Epidermal melanocyte (primary cell): ENCODE measurements at regions not wholly inside any gene's neighbourhood (a gene's known extent, or its start where the extent isn't known, plus 50 kb on each side); places are given as distances from the start of the nearest gene placed in this dataset.
"Not testable (repeated sequence)": the region's sequence is repeated elsewhere in the genome, so short reads cannot be mapped to it uniquely, and the experiment has no call there.

Experiments
- DNase-seq: peaks from one replicate; pipeline ENCODE4 v3.0.0; 2011; ENCODE audit warnings: low spot score; ENCODE audit not compliant: insufficient read length

- DNase-seq = no peak
Measured at GRCh38 chr5:102613661-102614060, 114.9 kb upstream of the SLCO6A1 start.

DNA sequence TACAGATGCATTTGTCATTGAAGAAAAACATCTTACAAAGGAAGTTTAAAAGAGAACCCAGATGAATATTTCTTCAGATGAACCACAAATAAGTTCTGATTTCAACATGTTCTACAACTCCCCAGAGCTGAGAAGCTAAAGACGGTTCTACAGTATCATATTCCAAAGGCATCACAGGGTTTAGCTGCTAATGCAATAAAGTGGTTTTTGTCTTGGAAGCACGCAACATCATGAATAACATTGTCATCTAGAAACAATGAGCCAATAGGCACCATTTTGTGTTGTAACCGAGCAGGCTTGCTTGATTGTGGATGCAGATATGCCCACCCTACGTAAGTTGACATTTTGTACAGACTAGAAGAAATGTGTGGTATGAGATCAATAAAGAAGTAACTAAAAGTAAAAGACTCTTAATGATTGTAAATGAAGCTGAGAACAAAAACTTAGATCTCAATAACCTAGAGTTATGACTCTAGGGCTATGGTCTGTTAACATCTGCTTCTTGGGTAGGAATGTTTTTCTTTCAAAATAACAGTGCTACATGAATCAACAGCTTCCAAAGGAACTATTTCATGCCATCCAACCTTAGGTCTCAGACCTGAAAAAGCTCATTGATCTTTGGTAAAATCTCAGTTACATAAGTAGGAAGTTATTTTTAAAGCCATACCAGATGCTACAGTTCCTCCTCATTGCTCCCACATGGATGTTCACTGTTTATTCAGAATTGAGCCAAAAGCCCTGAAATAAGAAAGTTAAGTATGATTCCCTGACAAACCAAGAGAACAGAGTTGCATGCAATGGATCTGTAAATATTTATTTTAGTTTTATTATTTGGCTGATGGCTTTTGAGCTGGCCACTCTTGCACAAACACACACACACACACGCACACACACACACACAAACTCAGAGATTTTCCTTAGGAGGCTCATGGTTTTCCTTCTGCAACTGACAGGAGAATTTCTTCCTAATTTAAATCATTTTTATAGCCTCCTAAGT is 118.7 kb upstream of the SLCO6A1 start:
- DNase-seq = no peak

GRCh38 chr5:102622262-102622661 is 123.5 kb upstream of the SLCO6A1 start:
- no peak for DNase-seq

GRCh38 chr5:102623329-102624065 is 124.7 kb upstream of the SLCO6A1 start:
- no peak for DNase-seq

DNA sequence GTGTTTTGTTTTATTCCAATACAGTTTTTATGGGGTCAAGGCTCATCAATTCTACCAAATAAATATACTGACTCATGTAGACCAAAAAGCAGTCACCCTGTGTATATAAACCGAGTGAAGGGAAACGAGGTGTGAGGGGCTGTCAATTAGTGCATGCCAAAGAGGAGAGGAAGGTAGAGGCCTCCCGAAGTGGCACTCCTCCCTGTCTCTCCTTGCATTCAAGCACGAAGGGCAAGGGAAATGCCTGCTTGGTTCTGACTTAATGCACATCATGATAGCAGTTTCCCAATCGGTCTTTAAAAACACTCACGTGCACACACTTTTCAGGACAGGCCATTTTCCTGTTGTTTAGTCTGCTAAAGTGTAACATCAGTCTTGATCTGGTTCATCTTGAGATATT is 125.6 kb upstream of the SLCO6A1 start:
- no peak for DNase-seq

- no peak for DNase-seq
Measured at GRCh38 chr5:102625468-102625867, 126.7 kb upstream of the SLCO6A1 start.

GRCh38 chr5:102625928-102626327 is 127.1 kb upstream of the SLCO6A1 start:
- DNase-seq = no peak

DNA sequence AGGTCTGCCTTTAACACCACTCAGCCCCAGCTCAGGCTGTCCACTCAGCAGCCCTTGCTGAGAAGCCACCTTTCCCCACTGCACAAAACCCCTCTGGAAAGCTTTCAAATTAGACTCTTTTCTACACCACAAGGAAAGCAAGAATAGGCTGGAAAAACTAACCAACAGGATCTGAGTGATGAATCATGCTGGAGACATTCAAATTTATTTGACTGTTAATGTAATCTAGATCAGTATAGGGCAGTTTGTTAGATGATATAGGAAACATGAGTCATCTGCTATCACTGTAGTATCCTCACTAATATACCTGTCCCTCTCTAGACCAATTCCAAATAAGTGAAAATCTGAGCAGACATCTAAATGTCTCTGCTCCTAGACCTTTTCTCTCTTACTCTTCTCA is 127.8 kb upstream of the PAM start:
- DNase-seq = no peak

DNA sequence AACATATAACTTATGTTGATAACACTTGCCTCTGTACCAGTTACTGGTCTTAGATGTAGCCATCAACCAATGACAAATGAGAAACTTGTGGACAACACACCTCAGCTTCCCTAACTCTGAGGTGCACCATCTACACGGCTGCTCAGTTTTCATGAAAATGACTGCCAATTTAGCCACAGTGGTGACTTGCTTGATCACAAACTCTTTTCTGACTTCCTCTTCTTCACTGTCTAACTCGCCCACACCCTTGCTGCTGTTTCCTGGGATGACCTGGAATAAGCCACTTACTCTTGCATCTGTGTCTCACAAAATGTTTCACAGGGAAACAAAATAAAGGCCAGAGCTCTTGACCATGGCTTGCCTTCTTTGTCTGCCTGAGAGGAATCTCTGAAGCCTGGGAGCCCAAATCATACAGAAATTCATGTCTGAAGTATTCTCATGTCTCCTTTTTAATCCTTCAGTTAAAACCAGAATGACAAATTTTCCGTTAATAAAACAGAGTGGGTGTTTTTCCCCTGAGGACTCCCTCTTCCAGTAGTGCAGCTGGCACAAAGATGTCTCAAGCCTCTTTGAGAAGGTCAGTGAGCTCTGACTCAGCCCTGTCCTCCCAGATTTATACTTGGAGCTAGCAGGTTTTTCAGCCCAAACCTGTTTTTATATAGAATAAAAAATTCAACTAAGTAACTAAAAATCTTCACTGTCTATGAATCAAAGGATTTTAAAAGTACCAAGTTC is 126.5 kb upstream of the PAM start:
- DNase-seq = no peak

DNA sequence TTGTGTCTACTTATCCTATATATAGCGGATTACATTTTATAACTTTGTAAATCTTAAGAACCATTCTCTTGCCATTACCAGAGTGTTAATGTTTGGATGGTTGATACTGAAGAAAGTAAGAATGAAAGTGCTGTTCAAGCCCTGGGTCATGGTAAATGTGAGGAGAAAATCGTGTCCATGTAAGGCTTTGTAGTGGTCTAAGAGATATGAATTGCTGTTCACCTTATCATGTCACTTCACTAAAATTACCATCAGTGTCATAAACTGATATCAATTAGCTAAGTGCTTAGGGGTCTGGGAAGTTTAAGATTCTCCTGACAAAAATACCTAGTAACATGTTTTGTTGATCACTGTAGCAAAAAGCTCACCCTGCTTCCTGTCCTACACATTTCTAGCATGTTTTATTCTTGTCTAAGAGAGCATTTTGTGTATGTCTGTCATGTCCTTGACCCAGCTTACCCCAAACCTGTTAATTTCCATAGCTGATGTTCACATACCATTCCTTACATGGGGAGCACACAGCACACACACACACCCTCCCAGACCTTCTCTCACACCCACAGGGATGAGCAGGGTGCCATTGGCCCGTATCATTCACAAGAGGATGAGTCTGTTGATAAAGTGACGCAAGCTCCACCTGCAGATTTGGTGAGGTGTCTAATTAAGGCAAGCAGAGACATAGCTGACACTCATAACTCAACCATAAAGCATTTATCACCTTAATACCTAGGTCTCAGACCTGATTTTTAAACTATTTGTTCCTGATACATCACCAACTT is 125.1 kb upstream of the PAM start:
- no peak for DNase-seq

DNA sequence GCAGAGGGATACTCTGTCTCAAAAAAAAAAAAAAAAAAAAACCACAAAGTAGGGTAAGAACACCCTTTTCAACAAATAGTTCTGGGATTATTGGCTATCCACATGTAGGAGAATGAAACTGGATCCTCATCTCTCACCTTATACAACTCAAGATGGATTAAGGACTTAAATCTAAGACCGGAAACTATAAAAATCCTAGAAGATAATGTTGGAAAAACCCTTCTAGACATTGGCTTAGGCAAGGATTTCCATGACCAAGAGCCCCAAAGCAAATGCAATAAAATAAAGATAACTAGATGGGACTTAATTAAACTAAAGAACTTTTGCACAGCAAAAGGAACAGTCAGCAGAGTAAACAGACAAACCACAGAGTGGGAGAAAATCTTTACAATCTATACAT is 119.7 kb upstream of the PAM start:
- not testable (repeated sequence) for DNase-seq

DNA sequence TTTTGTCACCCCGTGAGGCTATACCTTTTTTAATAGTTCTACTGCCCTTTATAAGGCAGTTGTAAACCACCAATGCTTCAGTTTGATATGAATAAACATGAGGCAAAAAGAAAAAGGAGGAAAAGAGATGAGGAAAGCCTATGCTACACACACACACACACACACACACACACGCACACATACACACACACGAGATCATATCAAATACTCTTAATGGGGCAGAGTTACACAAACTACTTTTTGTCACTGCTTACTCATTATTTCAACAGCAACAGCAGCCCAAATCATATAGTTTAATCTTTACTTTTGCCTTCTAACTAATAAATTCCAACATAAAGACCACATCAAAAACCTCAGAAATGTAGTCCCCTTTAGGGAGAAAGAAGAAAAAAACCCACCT is 116.8 kb upstream of the PAM start:
- no peak for DNase-seq

DNA sequence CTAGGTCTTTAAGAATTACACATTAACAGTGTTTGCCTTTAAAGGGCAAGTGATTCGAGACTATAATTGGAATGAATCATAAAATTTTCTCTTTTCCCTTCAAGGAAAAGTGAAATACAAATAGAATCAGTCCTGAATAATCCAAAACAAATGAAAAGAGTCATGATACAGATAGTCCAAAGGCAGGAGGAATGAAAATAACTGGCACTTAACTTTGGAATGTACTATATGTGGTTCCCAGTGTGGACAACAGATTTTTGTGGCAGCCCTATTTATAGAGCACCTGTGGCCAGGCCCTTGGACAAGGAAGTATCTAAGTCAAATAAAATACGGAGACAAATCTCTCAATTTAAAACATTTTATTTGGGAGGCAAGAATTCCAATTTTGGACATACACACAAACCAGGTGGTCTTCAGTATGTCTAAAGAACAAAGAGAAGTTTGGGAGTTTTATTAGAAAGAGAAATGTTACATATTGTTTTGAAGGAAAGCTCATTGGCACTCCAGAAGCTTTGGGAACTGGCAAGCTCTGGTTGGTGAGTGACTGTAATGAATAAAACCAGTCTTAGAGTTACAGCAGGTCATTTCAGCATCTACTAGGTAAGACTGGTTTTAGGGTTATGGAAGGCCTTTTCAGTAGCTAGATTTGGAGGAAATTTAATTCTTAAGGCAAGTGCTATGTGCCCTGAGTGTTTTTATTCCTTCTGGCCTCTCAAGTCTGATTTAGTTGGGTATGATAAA is 116.0 kb upstream of the PAM start:
- DNase-seq = no peak

GRCh38 chr5:102649731-102650130 is 105.4 kb upstream of the PAM start:
- no peak for DNase-seq

DNA sequence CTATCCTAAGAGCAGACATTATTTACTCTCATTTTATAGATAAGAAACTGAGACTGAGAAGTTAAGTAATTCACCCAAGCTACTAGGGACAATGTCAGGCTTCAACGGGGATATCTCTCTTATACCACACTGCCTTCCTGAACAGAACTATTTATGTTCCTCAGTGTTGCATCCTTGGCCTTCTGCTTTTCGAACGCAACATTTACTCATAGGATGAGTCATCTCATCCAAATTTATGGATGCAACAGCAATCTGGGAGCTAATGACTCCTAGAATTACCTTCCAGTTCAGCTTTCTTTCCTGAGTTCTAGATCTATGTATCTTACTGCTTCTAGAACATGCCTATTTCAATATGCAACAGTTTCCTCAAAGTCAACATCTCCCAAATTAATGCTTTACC is 103.6 kb upstream of the PAM start:
- DNase-seq = no peak

DNA sequence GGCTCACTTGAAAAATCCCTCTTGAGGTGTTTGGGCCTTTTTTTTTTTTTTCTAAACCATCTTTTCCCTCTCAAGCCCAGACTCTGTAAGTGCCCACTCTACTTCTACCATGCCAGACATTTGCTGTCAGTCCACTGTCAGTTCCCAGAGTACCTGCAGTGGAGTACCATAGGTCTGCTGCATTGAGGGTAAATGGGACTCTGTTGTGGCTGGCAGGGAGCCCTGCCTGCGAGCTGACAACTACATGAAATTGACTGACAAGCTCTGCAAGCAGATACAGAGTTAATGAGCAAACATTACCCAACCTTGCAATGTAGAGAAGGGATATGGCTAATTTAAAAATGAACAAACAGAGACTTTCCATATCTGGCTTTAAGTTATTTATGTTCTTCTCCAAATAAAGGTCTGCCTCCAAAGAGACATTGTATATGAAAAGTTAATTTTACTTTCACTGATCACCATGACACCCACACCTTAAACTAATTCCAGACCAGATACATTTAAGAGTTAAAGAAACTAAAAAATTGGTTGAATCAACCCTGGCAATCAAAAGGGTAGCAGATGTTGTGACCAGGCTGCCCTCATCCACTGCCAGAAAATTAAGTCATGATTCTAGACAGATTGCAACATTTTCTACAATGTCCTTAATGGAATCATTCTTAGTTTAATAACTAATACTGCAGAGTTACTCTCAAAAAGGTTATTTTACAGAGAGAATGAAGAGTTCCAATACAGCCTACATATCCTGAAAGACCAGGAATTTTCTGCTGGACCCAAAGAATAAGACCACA is 100.4 kb upstream of the PAM start:
- no peak for DNase-seq

GRCh38 chr5:102659151-102659550 is 96.0 kb upstream of the PAM start:
- no peak for DNase-seq

DNA sequence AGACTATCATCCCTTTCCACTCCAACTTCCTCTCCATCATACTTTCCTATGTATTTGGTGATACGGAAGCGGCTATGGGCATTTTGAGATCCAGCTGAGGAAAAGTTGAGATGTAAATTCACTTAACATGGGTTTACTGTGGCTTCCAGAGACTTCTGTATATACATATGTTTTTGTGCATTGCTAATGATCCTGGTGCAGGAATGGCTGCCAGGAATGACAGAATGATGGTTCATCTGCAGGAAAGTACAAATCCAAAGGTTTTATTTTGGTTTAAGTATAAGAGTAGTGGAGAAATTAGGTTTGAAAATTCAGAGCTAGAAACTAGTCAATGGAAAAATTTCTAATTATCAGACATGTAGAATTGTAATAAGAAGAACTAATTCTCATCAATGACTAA is 95.0 kb upstream of the PAM start:
- DNase-seq = no peak

- DNase-seq = no peak
Measured at GRCh38 chr5:102663749-102664530, 91.2 kb upstream of the PAM start.
